DMS 273 treated with DMSO at 0.1 percent for 48 hours (cell line): ENCODE measurements at regions not wholly inside any gene's neighbourhood (a gene's known extent, or its start where the extent isn't known, plus 50 kb on each side); places are given as distances from the start of the nearest gene placed in this dataset.

Source experiments
- DNase-seq: peaks from one replicate; lab custom pipeline; 2025; lab: John Stamatoyannopoulos, UW

DNA sequence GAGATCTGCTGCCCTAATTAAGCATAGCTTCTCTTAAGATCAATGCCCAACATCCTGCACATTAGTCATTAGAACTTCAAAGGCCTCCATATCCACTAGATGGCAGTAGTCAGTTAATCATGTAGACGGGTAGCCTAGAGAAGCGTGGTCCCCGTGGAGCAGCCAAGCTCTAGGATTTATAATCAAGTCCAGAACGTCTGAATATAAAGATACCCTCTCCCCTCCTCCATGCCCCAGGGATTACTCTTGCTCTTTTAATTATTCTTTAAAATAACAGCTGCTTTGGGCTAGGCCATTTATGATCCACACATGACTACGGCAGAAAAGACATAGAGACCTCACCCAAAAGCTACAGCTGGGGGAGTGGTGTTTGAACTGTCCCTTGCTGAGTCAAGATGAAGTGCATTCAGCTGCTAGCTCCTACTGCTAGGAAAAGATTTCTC lies 327.6 kb upstream of the PLET1 start:
- DNase-seq, result peak; percentile 53

DNA sequence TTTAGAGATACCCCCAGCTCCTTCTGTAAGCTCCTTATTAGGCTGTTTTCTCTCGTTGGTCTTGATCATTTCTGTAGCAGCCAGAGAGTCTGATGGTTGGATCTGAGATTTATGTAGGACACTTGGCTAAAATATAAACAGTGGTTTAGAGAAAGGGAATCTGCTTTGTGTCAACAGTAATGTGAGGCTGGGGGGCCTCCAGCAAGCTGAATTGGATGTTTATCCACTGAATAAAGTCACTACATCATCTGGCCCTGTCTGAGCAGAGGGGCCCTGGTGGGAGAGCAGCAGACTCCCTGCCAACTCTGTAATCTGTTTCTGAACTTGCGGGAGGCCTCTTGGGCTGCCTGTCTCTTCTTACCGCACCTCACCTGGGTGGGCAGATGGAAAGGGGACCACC lies 328.5 kb upstream of the PLET1 start:
- DNase-seq, result no peak

DNA sequence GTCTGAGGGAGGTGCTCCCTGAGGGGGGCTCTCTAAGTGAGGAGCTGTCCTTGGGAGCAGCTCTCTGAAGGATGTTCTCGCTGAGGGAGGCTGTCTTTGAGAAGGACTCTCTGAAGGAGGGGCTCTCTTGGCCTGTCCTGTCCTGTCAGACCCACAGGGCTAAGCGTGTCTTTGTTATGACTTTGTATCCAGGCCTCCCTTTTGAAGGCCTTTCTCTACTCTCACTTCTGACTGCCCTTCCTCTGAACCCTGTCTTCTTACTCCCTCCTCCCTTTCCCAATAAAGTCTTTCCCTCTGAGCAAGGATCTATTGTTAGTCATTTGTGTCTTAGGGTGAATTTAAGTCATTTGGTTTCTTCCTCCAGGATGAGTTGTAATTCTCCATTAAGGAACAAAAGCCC lies 330.1 kb upstream of the PLET1 start:
- no peak for DNase-seq

DNA sequence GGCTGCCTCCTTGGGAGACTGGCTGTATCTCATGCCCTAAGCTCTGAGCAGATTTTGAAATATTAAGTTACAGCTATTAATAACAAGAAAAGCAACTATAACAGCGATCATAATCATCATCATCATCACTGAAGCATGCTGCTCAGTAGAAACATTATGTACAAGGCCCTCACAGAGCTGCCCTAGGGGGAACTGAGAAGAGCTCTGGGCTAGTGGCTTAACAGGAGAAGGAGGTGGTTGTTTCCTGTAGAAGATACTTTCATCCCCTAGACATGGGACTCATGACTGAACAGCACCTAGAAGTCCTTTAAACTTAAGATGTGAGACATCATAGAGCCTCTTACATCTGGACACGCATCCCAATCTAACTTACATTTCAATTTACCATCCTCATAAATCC lies 332.8 kb upstream of the PLET1 start:
- no peak for DNase-seq

DNA sequence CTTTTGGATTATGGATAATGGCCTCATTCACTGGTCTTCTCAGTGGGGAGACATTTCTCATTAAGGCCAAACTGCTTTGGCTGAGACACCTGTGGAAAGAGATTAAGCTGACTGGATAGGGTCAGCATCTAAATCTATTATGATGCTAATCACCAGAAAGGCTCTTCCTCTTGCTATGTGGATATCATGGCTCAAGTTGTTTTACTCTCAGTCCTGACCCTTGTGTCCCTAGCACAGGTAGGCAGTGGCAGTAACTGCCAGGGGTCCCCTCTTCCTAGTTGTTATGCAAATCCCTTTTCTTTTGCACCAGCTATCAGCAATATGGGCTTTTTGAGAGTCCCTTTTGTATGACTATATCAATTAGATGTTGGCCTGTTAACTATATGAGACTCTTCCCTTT lies 335.7 kb upstream of the PLET1 start:
- DNase-seq, result no peak

DNA sequence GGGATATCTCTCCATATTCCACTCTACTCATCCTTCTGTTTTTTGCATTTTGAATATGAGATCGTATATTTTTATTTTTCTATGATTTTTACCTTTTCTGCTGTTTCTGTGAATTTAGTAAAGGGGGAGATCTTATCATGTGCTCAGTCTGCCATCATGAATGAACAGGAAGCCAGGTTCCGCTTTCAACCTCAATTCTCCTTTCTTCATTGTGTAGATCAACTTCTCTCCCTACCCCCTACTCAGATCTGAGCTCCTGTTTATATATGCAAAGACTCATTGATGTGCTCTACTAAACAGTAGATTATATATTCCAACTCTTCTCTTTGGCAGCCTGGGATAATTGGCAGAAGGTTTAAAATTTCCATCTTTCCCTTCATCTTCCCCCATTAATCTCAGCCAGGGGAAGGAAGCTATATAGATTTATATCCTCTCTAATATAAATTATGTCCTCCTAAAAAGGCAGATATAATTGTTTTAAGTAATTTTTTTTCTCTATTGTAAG lies 336.7 kb upstream of the PLET1 start:
- DNase-seq, result no peak

DNA sequence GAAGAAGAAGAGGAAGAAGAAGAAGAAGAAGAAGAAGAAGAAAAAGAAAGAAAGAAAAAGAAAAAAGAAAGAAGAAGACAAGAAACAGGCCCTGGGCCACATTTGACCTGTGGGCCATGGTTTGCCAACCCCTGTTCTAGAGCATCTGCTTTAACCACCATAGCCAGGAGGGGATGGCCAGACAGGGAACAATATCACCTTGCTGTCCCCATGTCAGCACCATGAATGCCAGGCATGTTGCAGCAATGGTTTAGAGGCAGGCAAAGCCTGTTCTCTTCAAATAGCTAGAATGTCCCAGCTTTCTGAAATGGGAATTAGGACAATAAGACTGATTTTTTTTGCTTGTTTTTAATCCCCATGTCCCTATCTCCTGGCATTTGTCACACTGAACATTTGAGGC lies 338.6 kb upstream of the PLET1 start:
- no peak for DNase-seq

DNA sequence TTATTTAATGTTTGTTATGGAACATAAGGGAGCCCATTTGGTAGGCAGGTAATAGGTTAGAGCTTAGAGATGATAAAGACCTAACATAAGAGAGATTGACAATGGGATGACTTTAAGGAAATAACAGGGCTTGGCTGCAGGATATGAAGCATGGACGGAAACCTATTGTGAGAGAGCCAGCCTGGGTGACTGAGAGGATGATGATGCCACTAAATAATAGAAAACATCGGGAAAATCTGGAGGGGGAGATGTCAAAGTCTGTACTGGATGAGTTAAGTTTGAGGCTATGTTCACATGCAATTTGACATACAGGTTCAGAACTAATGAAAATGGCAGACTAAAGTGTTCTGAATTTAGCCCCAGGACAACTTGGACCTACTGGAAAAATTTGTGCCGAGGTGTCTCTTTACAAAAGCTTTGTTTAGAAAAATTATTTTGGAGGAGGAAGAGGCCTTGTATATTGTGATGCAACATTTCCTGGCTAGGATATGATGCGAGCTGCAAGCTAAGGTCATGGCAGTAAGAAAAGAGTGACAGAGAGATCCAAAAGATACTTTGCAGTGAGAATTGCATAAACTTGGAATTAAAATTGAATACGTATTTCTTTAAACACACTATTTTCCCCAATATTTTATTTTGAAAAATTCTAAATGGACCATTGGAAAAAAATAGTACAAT lies 339.3 kb upstream of the PLET1 start:
- no peak for DNase-seq

DNA sequence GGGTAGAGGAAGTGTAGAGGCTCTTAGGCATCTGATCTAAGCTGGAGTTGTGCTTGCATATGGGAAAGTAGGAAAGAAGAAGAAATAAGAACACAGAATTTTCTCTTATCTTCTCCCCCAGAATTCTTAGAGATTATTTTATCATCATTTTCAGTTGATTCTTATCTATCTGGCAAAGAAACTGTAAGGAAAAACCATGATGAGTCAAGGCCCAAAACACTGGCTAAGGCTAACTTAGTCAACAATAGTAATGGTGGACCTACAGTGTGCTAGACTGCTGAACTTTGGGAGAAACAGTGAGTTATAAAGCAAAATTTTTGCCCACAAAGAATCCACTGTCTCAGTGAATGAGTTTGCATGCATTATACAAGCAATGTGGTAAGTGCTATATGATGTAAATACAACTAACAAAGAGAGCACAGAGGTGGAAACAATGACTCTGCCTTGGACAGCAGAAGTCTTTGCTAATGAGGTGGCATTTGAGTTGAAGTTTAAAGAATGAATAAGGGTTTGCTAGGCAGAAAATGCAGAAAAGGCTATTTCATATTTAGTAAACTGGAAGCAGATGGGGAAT lies 344.5 kb upstream of the PLET1 start:
- no peak for DNase-seq

DNA sequence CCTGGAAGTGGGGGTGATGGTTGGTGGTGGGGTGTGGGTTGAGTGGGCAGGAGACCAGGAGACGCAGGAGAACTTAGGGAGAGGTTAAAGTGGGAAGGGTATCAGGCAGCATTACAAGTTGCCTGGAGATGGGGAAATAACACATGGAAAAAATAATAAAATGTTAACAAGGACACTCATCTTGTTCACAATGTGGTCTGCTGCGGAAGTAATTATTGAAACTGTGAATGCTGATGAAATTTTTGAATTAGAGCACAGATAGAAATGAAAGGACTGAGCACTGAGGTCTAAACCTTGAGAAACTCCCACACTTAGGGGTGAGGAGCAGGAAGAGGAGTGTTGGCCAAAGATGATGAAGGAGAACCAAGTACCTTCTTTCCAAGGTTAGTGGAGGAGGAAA lies 346.0 kb upstream of the PLET1 start:
- DNase-seq, result no peak

DNA sequence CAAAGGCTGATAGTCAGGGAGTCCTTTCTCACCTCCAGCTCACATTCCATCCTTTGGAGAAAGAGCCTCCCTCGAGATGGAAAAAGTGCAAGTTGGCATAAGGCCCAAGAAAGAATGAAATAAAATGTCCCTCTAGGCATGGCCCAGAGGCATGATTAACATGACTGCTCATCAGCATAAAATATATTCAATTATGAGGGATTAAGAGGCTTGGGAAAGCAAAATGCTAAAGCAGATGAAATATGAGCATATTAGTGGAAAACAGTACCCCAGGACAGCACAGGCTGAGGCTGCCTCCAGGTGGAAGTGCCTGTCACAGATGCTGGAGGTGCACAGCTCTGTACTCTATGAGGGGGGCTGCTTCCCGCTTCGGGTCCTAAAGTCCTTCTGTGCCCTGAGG lies 347.8 kb upstream of the PLET1 start:
- DNase-seq, result no peak

DNA sequence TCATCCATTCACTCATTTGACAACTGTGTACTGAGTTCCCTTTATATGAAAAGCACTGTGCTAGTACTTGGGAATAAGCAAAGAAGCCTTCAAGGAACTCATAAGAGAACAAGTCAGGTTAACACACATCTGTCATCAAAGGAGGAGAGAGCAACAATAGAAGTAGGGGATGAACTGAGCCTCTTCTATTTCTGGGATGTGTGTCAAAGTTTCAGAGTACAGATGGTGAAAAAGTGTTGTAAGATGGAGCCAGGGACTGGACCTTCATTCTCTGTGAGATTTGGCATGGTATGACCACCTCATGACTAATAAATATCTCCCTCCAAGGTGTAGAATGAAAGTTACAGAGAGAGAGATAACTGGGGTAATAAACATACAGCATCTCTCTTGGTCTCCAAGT lies 349.8 kb upstream of the PLET1 start:
- DNase-seq, result no peak

DNA sequence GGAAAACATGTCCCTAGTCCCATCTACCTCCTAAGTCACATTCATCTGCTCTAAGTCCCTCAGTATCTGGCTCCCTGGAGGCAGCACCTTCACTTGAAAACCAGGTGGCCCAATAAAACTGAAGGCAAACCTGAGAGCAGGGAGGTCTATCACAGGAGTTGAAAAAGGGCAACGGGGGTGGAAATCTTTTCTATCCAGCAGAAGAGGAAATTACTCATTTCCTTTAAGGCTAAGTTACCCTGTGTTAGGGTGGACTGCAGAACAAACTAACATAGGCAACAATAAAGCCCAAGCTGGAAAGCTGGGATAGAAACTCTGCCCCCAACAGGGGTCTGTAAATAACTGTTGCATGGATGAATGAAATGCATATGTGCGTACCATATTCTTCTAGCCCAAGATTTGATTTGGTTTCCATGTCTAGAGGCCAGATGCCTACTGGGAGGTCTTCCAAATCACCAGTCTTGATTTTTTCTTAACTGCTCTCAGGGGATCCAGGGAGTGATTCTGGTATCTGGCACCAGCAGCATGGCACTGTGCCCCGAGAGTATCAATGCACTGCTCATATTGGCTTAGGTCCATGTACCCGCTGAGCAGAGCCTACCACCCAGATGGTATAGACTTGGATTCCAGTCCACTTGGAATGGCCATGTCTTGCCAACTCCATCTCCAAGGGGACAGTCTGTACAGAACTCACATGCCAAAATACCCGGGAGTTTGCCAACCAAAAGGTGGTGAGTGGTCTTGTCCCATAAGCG lies 350.0 kb upstream of the NCAM1 start:
- DNase-seq, result peak; percentile 98

DNA sequence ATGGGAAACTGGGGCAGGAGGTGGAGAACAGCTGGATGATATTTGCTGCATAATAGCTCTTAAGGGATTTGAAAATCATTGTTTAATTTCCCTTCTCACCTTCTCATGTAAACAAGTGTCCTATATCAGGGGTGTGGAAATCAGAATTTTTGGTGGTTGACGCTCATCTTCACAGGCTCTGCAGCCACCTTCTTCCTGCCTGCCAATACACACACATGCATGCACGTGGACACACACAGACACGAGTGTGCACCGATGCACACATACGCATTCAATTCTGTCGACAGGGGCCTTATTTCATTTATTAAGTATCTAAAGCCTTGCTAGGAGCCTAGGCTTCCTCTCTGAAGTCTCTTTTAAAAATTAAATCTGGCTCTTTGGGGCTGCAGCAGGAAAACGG lies 349.4 kb upstream of the NCAM1 start:
- DNase-seq, result no peak

DNA sequence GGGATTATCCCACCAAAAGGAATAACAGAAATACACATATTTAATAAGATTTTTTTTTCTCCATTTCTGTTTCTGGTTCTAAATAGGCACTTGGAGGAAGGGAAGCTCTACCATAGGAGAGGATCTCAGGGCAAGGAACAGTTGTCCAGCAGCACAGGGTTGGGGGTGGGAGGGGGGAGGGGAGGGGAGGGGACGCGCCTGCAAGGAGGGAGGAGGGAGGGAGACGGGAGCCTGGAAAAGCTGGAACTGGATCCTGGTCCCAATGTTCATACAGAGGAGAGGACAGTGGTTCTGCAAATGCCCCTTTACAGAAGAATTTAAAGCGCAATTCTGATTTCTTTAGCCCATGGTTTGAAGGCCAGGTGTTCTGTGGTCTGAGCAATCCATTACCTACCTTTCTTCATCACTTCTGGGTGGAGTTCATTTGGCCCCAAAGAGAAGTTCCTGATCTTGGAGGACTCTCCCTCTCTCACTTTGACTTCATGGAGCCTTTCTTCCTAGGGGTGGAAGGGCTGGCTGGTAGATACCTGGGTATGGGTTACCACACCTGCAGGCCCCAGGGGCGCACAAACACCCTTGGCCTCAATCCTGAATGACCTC lies 348.9 kb upstream of the NCAM1 start:
- no peak for DNase-seq

DNA sequence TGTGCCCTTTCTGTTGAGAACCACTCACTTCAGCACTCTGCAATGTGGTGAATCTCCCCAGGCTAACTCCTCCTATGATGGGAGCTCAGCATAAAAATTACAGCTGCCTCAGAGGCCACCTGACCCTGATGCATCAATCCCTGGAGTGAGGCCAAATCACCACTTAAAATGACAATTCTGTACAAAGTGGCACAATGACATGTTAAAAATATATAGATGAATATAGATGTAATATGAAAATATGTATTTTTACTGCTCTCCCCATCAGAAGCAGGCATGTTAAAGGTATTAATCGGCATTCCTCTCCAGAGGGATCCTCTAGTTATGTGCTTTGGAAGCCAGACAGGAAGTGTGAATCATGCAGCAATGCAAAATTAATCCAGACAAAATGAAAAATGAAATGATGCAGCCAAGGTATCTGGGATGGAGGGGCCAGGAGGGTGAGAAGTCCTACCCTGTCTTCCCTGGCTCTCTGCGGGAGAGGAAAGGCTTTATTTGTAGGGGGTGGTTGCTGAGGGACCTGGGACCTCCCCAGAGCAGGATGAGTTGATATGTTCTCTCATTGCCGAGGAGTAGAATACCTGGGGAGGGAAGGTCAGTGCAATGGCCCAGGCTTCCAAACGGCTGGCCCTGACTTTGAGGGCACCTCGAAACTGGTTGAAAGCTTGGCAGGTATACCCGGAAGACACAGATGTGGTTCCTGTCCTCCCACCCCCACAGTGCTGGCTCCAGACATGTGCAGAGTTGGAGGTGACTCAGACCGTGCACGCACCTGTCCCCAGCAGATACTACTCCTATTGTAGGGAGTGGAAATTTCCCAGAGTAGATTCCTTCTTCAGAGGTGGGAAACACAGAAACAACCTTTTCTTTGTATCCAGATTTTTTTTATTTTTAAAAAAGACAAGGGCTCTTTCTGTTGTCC lies 347.9 kb upstream of the NCAM1 start:
- DNase-seq, result no peak

DNA sequence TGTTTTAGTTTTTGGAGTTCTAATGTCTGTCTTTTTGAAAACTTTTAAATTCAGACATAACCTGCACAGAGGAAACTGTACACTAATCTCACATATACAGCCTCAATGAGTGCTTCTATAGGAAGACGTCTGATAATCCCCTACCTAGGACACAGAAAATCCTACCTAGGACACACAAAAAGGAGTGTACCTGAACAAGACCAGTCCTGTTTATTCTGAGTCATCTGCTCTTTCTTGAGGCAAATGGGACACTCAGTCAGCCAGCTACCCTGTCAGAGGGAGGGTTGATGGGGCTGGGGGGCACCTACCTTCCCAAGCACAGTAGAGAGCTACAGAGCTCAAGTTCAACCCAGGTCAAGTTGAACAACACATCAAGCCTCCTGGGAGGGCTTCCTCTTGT lies 346.6 kb upstream of the NCAM1 start:
- no peak for DNase-seq

DNA sequence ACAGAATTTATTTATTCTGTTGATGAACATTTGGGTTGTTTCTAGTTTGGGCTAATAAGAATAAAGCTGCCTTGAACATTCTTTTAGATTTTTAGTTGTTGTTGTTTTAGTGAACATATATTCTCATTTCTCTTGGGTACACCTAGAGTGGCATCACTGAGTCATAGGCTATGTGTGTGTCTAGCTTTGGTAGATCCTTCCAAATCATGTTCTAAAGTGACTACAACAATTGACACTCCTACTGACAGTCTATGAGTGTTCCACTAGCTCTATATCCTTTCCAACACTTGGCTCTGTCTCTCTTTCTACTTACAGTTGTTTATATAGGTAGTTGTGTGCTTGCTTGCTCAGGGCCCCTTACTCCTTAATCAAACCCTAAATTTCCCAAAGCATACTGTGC lies 346.0 kb upstream of the NCAM1 start:
- no peak for DNase-seq

DNA sequence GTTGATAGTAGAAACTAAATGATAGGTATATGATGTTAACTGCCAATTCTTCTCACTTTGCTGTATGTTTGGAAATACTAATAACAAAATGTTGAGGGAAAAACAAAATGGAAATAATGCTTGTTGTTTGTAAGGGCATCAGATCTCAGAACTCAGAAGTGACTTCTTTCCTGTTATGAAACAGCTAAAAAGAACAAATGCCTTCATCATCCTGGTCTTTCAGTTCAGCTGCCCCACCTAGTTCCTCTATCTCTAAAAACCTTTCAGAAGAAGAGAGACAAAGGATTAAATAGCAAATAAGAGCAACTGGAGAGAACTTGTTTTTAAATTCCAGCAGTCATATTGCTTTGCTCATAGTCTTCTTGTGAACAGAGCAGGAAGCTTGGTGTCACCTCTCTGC lies 345.3 kb upstream of the NCAM1 start:
- no peak for DNase-seq

DNA sequence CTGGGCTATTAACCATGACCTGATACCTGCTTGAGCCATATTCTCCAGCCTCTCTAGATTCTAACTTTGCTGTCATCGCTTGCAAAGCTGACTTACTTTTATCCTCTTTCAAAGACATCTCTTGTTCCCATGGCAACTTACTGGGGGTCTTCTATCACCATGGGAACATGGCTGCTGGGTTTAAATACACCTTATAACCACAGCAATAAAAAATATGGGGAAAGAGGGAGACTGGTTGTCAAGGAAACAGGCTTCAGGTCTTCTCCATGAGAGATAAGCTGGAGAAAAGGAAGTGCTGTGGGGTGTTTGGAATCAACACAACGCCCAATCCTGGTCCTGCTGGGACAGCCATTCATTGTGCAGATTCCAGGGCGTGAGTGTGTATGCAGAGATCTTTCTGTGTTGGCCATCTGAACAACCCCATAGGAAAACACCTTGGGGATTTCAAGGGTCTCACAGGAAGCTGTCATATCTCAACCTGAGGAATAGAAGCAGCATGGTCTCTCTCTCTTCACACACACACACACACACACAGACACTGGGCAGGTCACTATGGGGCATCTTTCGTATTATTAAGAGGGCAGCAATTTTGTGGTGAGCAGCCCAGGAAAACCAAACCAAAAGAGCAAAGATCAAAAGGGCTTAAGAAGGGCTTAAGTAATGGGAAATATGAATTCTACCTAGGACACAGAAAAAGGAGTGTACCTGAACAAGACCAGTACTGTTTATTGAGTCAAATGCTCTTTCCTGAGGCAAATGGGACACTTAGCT lies 344.7 kb upstream of the NCAM1 start:
- DNase-seq, result no peak

DNA sequence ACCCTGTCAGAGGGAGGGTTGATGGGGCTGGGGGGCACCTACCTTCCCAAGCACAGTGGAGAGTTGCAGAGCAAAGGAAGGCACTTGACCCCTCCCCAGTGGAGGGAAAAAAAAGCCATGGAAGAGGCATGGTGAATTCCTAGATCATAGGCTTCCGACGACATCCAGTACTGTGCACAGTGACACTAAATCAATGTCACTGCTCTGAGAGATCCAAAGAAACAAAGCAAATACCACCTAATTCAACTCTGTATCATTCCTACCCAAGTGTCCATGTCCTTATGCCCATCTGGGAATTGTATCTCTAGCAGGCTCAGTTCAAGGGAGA lies 344.2 kb upstream of the NCAM1 start:
- DNase-seq, result no peak
